Renal cortex interstitium (tissue), 11 donors: ENCODE measurements at regions not wholly inside any gene's neighbourhood (a gene's known extent, or its start where the extent isn't known, plus 50 kb on each side); places are given as distances from the start of the nearest gene placed in this dataset.
"Not testable (repeated sequence)": the region's sequence is repeated elsewhere in the genome, so short reads cannot be mapped to it uniquely, and the experiment has no call there.

Source experiments
- DNase-seq, 11 donors: peaks; one replicate each; pipeline ENCODE4 v3.0.0-alpha.2; 2013; ENCODE audit warnings: low read depth in 9 of 11, low spot score in 4 of 11; ENCODE audit errors: extremely low read depth in 1 of 11

DNA sequence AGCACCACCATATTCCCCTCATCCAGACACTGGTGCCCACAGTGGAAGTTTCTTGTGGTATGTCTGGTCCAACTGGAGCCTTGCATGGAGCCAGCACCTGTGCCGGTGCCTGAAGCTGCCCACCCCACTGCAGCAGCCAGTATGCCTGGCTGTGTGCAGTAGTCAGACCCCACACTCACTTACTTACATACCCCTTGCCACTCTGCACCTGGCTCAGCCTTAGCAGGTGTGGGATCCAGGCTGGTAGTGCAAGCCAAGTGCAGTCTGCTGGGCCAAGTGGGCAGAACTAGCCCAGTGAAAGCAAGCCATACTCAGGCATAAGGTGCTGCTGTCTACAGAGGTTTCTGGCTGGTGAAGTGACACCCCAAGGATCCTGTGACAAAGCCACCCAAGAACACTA lies 871.4 kb upstream of the C9orf72 start:
- no peak for DNase-seq

DNA sequence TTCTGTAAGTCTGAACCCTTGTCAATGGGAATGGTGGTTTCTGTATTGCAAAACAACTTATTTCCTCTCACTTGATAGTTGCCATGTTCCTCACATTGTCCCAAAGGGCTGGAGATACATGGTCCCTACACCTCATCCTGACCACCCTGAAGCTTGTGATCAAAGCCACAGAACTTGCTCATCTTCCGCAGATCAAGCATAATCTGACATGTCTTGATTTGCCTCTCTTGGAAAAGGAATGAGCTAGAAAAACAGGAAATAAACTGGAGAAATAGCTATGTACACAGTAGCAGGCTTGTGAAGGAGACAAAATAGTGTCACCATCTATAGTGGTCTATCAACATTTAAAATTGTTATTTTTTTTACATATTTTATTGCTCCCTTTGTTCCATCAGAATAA lies 871.9 kb upstream of the C9orf72 start:
- no peak for DNase-seq

DNA sequence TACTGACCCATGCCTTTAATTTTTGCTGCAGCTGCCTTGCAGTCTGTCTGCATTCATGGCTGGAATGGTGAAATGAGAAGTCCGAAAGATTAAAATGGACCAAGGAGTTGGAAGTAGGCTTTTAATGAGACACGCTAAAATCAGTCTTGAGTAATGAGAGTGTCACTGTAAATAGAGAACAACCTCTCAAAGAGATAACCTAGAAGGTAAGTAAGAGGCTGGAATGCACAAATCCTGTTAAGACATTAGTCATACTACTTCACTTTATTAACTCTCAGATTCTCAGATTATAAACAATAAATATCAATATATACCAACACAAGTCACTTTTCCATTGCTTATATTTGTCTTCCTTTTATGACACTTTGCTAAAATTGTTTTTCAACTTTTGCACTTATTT lies 880.6 kb upstream of the C9orf72 start:
- no peak for DNase-seq

DNA sequence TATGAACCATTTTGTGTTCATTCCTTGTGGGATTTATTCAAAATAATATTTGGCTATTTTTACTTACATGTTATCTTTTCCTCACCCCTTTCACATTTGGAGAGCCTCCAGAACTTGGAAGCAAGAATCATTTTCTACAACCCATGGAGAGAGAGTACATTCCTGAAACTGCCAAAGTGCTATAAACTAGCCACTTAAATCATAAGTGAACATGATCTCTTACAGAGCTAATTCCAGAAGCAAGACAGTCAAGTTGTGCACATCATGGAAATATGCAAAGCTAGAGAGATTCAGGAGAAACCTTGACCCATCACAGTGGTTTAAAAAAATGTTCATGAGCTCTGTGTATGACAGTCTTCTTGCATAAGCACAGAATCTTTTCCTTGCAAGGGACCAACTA lies 883.6 kb upstream of the C9orf72 start:
- no peak for DNase-seq

DNA sequence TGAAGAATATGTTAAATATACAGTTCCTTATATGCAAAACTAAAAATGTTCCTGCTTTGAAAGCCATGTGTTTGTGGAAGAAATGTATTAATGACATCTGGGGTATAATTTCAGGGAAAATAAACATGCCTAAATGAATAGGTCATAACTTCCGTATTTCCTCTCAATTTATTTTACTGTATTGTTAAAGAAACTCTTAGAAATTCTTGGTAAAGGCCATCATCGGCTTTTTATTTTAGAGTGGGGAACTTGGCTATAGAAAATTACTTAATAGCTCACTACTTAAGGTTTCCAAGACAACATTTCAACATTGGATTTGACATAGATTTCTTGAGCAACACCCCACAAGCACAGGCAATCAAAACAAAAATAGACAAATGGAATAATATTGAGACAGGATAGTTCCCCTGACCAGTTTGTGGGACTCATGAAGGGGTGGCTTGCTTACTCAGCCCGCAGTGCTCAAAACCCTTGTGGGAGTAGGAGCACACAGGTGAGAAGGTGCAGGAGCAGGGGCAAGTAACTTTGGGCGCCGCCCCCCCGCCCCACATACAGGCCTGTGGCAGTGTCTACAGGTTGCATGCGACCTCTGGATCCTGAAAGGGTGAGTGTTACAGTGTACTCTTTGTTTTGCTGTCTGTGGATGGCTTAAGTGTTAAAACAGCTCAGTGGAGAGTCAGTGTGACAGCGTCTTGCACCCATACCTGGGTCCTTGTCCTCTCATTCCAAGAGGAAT lies 891.4 kb upstream of the C9orf72 start:
- no peak for DNase-seq

DNA sequence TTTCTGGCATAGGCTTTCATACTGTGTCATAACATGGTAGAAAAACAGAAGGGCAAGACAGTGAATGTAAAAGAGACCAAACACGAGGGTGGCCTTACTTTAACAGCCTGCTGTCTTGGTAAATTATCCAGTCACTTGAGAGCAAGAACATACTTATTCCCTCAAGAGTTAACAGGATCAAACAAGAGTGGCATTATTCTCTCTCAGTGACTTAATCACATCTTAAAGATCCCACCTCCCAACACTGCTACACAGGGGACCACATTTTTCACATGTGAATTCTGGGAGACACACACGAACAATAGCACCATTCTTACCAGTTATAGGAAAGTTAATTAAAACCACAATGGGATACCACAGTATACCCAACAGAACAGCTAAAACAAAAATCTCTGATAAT lies 898.0 kb upstream of the C9orf72 start:
- DNase-seq = no peak

DNA sequence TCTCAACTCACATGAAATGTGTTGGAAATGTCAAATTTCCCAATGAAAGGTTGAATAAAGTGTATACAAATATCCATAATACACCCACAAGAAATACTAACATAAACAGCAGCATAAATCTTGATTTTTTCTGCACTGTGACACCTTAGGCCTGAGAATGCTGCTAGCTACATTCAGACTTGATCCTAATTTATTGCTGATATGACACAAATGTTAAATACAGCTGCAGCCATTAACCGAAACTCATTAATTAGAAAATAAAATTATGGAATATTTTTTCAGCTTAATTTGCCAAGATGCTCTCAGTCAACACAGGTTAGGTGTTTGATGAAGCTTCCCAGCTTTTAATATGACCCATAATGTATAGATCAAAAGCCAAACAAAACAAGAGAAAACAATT lies 914.3 kb upstream of the C9orf72 start:
- DNase-seq = no peak

DNA sequence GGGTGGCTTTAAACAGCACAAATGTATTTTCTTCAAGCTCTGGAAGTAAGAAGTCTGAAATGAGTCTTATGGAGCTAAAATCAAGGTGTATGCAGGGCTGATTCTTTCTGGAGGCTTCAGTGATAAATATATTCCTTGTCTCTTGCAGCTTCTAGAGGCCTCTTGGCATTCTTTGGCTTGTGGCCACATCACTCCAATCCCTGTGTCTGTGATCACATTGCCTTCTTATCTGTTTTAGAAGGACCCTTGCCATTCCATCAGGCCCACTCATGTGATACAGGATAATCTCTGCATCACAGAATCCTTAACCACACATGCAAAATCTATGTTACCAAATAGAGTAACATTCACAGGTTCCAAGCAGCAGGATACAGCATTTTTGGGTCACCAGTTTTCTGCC lies 917.8 kb upstream of the C9orf72 start:
- DNase-seq = no peak

DNA sequence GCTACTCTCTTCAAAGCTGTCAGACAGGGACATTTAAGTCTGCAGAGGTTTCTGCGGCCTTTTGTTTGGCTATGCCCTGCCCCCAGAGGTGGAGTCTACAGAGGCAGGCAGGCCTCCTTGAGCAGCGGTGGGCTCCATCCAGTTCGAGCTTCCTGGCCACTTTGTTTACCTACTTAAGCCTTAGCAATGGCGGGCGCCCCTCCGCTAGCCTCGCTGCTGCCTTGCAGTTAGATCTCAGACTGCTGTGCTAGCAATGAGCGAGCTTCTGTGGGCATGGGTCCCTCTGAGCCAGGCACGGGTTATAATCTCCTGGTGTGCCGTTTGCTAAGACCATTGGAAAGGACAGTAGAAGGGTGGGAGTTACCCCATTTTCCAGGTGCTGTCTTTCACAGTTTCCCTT lies 924.9 kb upstream of the C9orf72 start:
- DNase-seq = not testable (repeated sequence)

DNA sequence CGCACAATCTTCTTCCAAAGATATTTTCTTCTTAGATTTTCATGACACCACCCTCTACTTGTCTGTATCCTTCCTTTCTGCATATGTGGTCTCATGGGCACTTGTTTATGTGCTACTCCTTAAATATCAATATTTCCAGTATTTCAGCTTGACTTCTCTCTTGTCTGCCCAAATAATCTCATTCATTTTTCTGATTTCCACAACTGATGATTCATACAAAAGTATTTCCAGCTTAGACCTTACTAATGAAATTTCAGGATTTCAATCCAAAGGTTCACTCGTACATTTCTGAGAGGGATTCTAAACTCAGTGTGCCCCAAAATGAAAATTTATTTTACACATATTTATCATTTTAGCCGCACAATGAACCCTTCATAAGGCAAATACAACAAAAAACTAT lies 928.9 kb upstream of the C9orf72 start:
- no peak for DNase-seq

DNA sequence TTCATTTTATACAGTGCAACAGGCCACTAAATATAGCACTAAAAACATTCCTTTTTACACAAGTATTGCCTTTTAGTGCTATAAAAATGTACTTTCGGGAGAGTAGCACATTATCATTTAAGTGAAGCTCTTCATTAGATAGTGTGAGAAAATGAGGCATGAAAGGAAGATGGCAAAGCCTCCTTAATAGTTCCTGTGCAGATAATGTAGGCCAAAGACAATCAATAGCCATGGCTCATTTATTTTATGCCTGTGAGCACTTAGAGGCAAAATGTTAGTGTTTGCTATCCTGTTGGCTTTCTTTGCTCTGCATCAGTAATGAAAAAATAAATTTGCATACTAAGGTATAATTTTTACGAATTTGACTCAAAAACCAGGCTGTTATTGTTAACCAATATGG lies 929.5 kb upstream of the C9orf72 start:
- no peak for DNase-seq

DNA sequence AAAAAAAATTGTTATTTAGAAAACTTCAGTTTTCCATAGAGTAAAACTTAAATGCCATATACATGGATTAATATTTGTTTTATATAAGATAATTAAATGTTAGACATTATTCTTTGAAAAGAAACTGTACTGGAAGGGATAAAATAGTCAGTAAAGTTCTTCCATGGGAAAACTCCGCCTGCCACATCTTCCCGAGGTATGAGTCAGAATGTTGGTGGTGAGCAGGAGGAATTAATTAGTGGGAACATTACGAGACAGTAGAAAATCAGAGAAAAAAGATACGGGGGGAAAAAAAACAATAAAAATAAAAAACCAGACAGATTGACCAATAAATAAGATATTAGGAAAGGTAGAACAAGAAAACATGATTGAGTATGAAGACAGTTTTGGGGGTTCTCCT lies 930.3 kb upstream of the C9orf72 start:
- no peak for DNase-seq

DNA sequence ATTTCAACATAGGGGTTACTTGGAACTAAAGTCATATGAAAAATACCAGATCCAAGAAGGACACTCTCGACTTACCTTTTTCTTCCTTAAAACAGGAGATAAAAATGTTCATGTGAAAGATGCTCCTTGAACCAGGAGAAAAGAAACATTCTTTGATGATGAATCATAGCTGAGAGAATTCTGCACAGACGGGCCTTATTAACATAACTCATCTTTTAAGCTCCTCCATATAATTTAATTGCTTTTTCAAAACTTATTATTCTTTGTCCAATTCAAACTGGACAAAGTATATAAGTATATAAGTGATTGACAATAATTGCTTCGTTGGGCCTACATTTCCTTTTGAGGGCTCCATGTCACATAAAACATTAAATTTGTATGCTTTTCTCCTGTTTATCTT lies 945.2 kb upstream of the C9orf72 start:
- DNase-seq = no peak

DNA sequence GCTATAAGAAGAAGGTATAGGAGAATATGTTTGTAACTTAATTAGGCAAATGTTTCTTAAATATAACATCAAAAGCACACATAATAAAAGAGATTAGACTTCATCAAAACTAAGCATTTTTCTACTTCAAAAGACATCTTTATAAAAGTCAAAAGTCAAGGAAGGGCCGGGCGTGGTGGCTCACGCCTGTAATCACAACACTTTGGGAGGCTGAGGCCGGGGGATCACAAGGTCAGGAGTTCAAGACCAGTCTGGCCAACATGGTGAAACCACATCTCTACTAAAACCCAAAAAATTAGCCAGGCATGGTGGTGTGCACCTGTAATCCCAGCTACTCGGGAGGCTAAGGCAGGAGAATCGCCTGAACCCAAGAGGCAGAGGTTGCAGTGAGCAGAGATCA lies 951.0 kb upstream of the C9orf72 start:
- not testable (repeated sequence) for DNase-seq

DNA sequence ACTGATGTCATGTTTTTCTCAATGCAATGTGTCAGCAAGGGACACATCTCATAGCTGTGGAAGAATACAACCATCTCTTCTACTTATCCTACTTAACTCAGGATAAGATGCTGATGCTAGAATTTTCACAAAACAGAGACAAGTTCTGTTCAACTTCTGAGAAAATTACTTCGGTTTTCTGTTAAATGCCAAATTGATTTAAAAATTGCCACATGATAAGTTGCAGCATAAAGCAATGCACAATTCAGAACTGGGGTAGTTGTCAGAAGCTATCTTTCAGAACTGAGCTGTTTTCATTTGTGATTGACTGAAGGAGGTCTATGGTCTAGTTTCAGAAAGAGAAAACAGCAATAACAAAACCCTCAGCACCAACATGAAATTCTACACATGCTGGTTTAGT lies 954.8 kb upstream of the C9orf72 start:
- DNase-seq = no peak

DNA sequence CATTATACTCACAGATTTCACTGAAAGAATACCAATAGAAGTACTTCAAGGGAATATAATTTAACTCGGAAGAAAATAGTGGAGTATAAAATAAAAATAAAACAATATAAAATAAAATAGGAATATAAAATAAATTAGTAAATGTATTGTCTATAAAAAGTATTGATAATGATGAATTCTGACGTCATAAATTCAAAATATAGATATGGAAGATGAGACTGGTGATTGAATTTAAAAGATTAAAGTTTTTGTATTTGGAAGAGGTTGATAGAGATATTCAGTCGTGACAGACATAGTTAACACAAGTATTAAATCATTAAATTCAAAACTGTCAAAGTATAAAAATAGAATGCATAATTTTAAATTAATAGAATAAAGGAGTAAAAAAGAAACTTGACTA lies 964.9 kb upstream of the C9orf72 start:
- no peak for DNase-seq

DNA sequence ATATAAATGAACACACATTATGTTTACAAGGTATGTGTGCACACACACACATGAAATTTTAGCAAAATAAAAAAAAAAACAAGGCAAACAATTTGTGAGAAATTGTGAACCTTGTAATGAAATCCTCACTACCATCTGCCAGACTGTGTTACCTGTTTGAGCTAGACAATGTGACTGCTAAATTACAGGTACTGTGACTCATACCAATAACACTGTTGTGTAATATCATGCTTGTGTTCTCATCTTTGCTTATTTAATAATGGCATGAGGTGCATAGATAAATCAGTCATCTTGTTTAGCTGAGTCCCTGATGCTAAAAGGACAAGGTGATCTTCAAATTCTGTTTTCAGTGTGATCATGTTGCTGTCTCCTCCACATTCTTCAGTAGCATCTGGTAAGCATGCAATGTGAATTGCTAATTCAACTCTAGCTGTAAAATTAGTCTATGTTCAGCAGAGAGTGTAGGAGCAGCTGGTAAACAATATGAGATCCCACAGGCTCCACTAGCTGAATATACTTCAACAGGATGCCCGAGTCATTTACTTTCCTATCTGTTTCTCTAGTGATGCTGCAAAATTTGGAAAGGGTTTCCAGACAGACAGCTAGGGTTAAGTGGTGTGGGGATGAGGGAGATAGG lies 966.3 kb upstream of the C9orf72 start:
- no peak for DNase-seq

DNA sequence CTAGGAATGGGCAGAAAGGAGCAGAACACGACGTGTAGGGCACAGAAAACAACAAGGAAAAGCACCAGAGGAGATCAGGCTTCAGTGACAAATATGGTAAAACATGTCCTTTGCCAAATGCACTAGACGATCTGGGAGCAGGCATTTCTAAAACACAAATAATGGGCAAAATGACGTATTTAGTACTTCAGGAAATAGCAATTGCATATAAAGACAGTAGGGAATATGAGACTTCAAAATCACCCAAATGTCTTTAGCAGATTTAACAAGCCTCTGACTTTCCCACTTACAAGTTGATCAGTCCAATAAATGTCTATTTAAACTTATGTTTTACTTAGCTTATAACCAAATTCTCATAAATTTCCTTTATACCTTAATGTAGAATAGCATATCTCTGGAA lies 969.6 kb upstream of the C9orf72 start:
- DNase-seq = no peak

DNA sequence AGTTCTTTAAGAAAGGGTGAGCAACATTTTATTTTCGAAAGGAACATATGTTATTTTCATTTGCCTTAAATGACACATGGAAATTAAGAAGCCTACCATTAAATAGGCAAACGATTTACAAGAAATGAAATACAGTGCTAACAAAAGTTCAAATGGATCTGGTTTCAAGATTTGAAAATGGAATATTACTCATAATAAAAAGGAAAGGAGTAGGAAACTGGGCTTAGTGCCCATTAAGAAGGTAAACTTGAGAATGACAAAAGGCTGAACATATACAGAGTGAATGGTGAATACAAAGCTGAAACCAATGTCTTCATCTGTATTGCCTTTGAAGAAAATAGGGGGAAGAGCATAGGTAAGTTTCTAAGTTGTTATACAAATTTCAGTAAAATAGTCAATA lies 974.2 kb upstream of the C9orf72 start:
- no peak for DNase-seq

DNA sequence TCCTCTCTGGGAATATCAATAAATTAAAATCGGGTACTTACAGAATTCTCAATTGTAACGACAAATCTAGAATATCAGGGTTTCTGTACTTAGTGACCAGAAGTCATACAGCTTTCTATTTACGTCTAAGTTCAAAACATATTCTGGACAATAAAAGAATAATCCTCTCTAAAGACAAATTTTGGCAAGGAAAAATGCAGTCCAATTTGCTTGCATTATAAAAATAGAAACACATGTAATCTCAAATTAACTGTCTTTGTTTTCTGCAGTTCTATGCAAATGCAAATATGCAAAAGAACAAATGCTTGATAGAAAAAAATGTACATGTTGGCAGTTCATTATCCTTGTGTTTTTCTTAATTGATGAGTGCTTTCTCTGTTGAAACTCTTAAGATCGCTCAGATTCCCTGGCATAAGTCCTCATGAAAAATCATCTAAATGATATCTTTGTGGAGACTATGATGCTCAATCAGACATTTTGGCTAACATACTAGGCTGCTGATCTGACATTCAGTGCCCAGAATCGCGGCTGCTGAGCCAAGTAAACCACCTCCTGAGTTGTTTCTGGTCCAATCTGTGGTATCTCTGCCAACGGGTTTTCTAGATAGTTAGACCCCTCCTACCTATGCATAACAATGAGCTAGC lies 990.1 kb upstream of the C9orf72 start:
- DNase-seq = no peak

DNA sequence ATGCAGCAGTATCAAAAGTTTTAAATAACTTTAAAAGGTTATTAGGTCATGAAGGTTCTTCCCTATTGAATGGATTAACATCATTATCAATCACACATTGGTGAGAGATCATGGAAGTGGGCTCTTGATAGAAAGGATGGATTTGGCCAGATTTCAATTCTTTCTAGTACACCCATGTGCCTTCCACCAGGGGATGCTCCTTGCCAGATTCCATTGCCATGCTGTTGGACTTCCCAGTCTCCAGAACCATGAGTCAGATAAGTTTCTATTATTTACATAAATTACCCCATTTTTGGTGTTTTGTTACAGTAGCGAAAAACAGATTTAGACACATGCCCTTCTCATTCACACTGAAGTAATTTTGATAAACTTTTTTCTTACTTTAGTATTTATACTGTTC lies 1010.6 kb upstream of the C9orf72 start:
- no peak for DNase-seq
